Psoas muscle (tissue), 7 donors: ENCODE measurements at regions not wholly inside any gene's neighbourhood (a gene's known extent, or its start where the extent isn't known, plus 50 kb on each side); places are given as distances from the start of the nearest gene placed in this dataset.

ENCODE experiments used
- ATAC-seq, 4 donors: fragments of 200-7000 bp; cut with Tn5 transposase; one replicate each; pipeline ENCODE4 v1.9.1; 2020; ENCODE audit warnings: moderate library complexity in 3 of 4, mild to moderate bottlenecking in 2 of 4
- DNase-seq, 2 donors: peaks; one replicate each; pipeline ENCODE4 v3.0.0-alpha.2; 2020
- H3K27ac ChIP-seq: fragments of 200-600 bp; one replicate; pipeline ENCODE4 v1.8.0; 2022
- H3K27me3 ChIP-seq, 3 donors: fragments of 200-600 bp in 1 of 3; one replicate each; pipeline versions ENCODE4 v1.6.1 to v1.8.0; 2013 to 2022; ENCODE audit warnings: low read length in 2 of 3, mild to moderate bottlenecking in 2 of 3, moderate library complexity in 1 of 3; ENCODE audit not compliant: insufficient read depth in 3 of 3
- H3K36me3 ChIP-seq, 2 donors: fragments of 200-600 bp in 1 of 2; one replicate each; pipeline versions ENCODE4 v1.6.1 to v1.8.0; 2013 to 2022; ENCODE audit warnings: low read depth in 1 of 2, mild to moderate bottlenecking in 1 of 2, moderate library complexity in 1 of 2; ENCODE audit not compliant: insufficient read depth in 1 of 2
- H3K4me1 ChIP-seq: fragments of 200-600 bp; one replicate; pipeline ENCODE4 v1.8.0; 2022
- H3K4me3 ChIP-seq: fragments of 200-600 bp; one replicate; pipeline ENCODE4 v1.8.0; 2022; ENCODE audit warnings: mild to moderate bottlenecking
- H3K9me3 ChIP-seq: fragments of 200-600 bp; one replicate; pipeline ENCODE4 v1.8.0; 2022
- CTCF ChIP-seq: fragments of 200-600 bp; IDR thresholded peaks from one replicate; pipeline ENCODE4 v1.8.0; 2022; ENCODE audit warnings: antibody characterized with exemption
- WGBS, 3 donors: extraction: QIAGEN DNeasy Blood & Tissue Kit; methylation state at CpG; one replicate each; pipeline versions ENCODE4 v1.1.6 to v1.1.7; 2013; 5-methylcytosine and 5-hydroxymethylcytosine counted together
- intact Hi-C, 2 donors: fragments of 100-400 bp; cut with DNase I; formaldehyde crosslinking; loops; one replicate each; pipeline versions ENCODE4 v1.11.0 to v1.14.2; 2022
- donor health status: healthy with polysubstance abuse.
- donor health status: DM: no; HTN: no; CAD: no; lungs with moderate emphysema.
- donor health status: Bipolar disorder and iron deficiency.
- donor health status: healthy.
- donor health status: DM: yes; HTN: yes; CAD: no.
- donor health status: DM: no; HTN: no; CAD: no.
- donor health status: DM: yes; HTN: yes; CAD: no.

GRCh38 chr5:84688566-84688965 is 303.9 kb upstream of the EDIL3 start:
- TF ChIP-seq CTCF, result no peak
- WGBS, 3 donors, result 25 to 26% (median 26%) methylated on average over 3 of the region's 3 CpGs
- Histone ChIP-seq H3K9me3 (no peaks in the 10 kb centered on the region), H3K36me3 (no peaks in the 10 kb centered on the region), H3K27me3 (no peaks in the 10 kb centered on the region), H3K4me3 (no peak overlapping the region), H3K4me1 (no peaks in the 10 kb centered on the region), H3K27ac (no peak overlapping the region)
- ATAC-seq (no peak), DNase-seq (no peak)
- intact Hi-C loops, result no loop called here

DNA sequence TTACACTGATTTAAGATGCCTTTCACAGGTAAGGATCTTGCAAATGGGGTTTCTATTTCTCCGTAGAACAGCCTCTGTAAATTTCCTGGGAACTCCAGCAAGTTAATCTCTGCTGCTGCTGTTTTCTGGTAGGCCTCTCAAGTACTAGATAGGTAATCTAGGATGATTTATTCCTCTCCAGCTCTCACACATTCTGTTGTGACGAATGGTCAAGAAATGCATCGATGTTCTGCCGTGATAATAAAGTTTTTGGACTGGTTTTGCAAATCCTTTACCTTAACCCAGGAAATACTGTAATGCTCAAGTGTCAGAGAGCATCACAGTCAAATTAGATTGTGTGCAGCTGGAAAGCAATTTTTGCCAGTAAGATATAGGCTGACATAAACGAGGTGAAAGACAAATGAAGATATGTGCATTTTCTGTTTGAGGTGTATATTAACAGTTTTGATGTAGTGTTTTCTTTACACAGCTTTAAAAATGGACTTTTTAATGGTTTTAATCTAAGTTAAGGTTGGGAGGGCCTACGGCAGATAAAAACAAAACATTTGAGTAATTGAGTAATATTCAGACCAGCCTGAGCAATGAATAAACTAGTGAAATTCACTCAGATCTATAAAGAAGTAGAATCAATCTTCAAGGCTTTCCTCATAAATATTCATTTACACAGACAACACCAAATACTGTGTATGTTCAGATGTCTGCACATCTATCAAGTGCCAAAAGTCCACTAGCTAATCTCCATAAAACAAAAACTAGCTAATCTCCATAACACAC is 300.6 kb upstream of the EDIL3 start:
- H3K9me3 ChIP-seq, result no peaks in the 10 kb centered on the region
- WGBS, 3 donors, result 32 to 42% (median 34%) methylated on average over 6 of the region's 6 CpGs
- DNase-seq, result no peak
- no peaks in the 10 kb centered on the region for H3K36me3 ChIP-seq
- no peak overlapping the region for H3K27ac ChIP-seq
- no peaks in the 10 kb centered on the region for H3K27me3 ChIP-seq
- no peak for TF ChIP-seq CTCF
- intact Hi-C loops, result no loop called here
- H3K4me3 ChIP-seq, result no peak overlapping the region
- no peaks in the 10 kb centered on the region for H3K4me1 ChIP-seq
- ATAC-seq, result no peak

DNA sequence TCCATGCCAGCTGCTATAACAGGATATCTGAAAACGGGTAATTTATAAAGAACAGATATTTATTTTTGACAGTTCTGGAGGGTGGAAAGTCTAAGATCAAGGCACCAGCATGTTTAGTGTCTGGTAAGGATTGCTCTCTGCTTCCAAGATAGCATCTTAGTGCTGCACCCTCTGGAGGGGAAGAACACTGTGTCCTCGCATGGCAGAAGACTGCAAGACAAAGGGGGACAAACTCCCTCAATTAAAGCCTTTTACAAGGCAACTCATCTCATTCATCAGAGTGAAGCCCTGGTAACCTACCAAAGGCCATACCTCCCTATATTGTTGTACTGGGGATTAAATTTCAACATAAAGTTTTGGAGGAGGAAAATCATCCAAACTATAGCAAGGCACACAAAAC is 298.9 kb upstream of the EDIL3 start:
- Histone ChIP-seq H3K4me1 (no peaks in the 10 kb centered on the region), H3K27ac (no peak overlapping the region), H3K36me3 (no peaks in the 10 kb centered on the region), H3K27me3 (no peaks in the 10 kb centered on the region), H3K9me3 (no peaks in the 10 kb centered on the region), H3K4me3 (no peak overlapping the region)
- DNase-seq, result no peak
- no peak for ATAC-seq
- 75 to 89% (median 79%) methylated on average over 2 of the region's 2 CpGs for WGBS, 3 donors
- TF ChIP-seq CTCF, result no peak
- intact Hi-C loops, result no loop called here

- no peak for DNase-seq
- Histone ChIP-seq H3K27ac (no peak overlapping the region), H3K4me3 (no peak overlapping the region), H3K4me1 (no peaks in the 10 kb centered on the region), H3K36me3 (no peaks in the 10 kb centered on the region), H3K27me3 (no peaks in the 10 kb centered on the region), H3K9me3 (no peaks in the 10 kb centered on the region)
- ATAC-seq, result no peak
- intact Hi-C loops, result no loop called here
- no peak for TF ChIP-seq CTCF
- 84 to 90% (median 88%) methylated on average over 1 of the region's 1 CpG for WGBS, 3 donors
These were observed 297.9 kb upstream of the EDIL3 start for GRCh38 chr5:84682531-84682930.

DNA sequence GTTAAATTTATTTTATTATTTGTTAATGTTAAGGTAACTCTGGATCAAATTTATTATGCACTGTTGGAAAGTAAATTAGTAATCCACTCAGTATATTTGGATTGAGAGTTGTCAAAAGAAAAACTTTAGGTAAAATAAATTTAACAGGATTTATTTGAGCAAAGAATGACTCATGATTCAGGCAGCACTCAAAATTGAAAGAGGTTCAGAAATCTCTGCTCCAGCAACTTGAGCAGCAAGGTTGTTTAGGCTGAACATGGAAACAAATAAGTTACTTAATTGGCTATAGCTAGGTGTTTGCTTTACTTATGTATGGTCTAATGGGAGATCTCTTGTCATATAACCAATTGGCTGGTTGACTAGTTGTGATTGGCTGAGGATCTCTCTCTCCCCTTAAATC is 296.2 kb upstream of the EDIL3 start:
- TF ChIP-seq CTCF, result no peak
- H3K4me1 ChIP-seq, result no peaks in the 10 kb centered on the region
- no peak for ATAC-seq
- H3K27ac ChIP-seq, result no peak overlapping the region
- H3K27me3 ChIP-seq, result no peaks in the 10 kb centered on the region
- H3K36me3 ChIP-seq, result no peaks in the 10 kb centered on the region
- no peak for DNase-seq
- intact Hi-C loops, result no loop called here
- H3K9me3 ChIP-seq, result no peaks in the 10 kb centered on the region
- H3K4me3 ChIP-seq, result no peak overlapping the region
